Mesenteric fat pad (tissue), 1 donor: ENCODE measurements at regions not wholly inside any gene's neighbourhood (a gene's known extent, or its start where the extent isn't known, plus 50 kb on each side); places are given as distances from the start of the nearest gene placed in this dataset.
"Not testable (repeated sequence)": the region's sequence is repeated elsewhere in the genome, so short reads cannot be mapped to it uniquely, and the experiment has no call there.

Experiments
- DNase-seq: peaks from one replicate; pipeline ENCODE4 v3.0.0-alpha.2; 2020; ENCODE audit warnings: low spot score
- donor health status: DM: yes; HTN: yes; CAD: no.

DNA sequence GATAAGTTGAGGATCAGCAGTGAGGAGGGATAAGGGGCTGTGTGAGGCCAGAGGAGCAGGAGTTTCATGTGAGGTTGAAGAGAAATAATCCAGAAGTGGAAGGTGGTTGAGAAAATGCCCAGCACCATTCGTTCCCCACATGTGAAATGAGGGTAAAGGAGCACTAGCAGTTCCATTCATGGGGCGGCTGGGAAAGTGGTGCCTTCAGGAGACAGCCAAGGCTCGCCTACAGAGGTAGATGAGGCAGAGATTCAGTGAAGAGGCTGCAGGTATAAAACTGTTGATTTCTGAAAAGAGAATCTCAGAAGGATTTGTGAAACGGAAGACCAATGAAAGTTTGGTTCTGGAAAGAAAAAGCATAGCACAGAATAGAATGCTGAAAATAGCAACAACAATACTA, 272.6 kb downstream of the MSX2 start:
- no peak for DNase-seq

DNA sequence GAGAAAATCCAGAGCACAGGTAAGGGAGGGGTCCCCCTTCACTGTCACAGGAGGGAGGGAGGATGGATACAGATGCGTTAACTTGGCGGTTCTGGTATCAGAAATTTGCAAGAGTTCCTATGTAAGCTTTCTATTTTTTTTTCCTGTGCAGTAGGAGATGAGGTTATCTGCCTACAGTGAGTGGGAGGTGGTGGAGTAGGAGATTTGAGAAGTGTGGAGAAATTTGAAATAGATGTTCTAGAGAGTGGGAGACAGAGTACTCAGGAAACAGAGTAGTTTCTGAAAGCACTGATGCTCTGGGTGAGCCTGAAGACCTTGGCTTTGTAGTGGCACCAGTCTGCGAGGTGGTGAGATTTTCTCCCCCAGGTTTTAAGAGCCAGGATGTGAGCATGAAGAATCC, 271.4 kb downstream of the MSX2 start:
- no peak for DNase-seq

DNA sequence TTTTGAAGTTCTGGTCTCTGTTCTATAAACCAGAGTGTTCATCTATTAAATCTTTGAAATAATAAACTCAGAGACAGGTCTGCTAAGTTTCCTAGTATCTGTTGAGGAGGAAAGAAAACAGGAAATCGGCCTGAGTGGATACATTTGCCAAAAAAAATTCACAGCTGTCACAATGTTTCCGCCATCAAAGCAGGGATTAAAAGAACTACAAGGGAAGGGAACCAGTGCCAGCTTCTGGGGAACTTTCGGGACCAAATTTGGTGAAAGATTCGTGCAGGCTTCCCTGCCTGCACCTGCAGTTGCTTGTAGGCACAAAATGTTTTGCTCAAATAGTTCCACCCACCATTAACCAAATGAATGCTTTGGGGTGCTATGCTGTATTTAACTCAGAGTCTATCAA, 267.5 kb downstream of the MSX2 start:
- no peak for DNase-seq

DNA sequence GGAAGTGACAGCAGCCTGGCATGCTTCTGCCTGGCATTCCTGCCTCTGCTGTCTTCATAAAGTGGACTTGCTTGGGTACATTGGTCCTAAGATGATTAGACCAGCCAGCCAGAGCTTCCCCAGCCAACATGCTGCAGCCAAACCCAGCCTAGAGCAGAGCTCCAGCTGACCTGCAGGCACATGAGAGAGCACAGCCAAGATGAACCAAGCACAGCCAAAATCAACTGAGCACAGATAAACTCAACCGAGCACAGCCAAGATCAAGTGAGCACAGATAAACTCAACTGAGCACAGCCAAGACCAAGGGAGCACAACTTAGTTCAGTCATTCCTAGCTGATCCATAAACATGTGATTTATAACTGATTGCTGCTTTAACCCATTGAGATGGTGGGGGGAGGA, 266.5 kb downstream of the MSX2 start:
- no peak for DNase-seq

DNA sequence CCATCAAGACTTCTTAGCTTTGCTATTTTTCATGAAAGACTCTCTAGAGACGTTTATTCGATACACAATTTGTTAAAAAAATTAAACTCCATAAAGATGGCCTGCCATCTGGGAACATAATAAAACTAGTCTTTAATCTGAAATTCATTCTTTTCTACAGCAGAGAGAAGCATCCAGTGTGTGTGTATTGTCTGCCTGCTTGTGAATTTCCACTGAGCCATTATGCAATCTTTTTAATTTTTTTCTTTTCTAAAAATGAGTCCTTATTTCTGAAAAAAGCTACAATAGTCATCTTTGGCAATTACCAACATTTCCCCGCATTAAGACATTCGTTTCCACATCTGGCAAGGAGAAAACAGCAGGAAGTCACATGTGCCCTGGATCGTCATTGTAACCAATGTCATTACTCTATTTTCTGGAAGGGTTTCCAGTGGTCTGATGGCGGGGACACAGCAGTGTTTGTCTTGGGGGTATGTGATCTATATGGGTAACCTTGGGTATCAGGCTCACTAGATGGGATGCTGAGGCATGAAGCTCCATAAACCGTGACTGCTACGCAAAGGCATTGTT, 263.1 kb downstream of the MSX2 start:
- no peak for DNase-seq

DNA sequence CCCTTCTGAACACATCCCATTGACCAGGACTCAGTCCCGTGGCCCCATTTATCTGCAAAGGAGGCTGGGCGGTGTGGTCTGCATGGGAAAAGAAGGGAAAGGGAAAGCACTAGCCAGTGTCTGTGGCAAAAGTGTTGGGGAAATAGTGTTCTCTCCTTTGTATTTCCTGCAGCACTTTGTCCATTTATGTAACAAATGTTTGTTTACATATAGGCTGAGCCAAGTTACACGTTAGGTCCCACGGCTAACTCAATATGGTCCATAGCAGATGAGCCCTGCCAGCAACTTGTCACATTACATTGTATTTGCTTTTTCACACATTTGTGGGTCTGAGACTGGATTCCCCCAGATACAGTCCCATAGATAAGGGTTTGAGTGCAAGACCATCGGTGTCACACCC, 260.5 kb downstream of the MSX2 start:
- no peak for DNase-seq

DNA sequence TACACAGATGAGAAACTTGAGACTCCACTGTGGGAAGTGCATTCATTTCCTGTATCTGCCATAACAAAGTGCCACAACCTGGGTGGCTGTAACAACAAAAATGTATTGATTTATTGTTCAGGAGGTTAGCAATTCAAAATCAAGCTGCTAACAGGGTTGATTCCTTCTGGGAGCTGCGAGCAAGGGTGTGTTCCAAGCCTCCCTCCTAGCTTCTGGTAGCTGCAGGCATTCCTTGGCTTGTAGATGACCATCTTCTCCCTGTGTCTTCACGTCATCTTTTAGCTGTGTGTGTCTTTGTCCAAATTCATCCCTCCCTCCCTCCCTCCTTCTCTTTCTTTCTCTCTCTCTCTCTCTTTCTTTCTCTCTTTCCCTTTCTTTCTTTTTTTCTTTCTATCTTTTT, 258.1 kb downstream of the MSX2 start:
- no peak for DNase-seq

DNA sequence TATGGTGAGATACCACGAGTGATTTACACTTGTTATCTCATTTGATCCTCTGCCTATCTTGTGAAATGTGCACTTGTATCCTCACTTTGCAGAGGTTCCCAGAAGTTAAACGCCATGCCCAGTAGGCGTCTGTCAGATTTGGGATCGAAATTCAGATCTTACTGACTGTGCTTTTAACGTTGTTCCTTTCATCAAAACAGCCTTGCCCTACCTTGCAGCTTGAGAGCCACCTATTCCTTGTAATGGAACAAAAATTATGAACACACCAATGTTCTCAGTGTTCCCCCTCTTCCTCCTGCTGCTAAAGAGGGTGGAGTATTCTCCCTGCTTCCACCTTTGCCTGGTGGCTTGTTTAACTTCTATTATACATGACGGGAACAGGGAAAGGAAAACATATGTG, 257.0 kb downstream of the MSX2 start:
- no peak for DNase-seq

DNA sequence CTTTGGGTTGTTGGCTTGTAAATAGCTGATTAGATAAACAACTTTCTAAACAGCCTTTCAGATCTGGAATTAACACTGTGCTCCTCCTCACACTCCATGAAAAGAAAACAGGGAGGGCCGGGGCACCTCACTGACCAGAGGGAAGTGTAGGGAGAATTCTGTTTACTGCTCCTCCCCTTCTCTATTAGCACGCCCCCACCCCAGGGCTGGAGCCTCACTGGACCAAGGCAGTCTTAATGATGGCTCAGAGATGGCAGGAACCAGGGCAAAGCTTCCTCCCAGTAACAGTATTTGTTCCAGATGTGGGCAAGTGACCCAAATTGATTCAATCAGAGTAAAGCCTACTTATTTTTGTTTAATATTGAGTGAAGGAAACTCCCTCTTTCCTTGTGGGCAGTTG, 256.6 kb downstream of the MSX2 start:
- no peak for DNase-seq

DNA sequence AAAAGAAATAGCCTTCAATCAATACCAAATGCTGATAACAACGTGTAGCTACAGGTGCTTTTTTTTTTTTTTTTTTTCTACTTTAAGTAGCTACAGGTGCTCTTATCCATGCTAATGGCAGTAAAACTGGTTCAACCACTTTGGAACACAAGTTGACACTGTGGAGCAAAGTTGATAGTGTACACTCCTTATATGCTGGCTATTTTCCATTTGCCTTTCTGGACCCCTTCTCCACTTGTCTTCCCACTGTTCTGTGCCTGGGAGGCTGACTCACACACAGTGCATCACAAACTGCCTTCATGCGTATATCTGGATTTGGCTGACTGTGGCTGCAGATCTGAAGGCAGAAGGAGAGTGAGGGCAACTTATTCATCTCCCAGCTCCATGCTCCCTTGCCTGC, 247.9 kb downstream of the MSX2 start:
- no peak for DNase-seq

DNA sequence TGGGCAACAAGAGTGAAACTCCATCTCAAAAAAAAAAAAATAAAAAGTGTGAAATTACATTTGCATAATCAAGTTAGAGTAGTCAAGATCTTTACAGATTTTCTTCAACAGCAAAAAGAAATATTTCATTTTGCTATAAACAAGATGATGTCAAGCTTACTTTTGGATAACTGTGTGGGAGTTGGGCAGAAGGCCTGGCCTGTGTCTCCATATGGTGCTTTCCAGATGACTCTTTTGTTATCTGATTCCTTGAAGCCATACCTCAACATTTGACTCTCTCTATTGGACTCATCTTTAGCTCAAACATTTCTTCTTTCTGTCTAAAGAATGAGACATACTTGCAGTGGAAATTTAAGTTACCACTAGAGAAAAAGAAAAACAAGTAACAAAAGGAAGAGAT, 246.8 kb downstream of the MSX2 start:
- no peak for DNase-seq

DNA sequence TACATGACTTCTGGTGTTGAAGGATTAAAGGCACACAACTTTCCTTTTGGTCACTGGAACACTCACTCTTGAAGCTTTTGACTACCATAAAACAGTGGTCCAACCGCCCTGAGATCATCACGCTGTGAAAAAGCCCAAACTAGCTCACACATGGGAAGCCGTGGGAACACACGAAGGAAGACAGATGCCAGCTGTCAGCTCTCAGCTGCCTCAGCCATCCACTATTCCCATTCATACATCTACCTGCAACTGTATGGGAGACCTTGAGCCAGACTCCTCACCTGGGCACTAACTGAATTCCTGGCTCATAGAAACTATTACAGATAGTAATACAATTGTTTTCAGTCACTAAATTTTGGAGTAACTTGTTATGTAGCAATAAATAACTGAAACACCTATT, 246.1 kb downstream of the MSX2 start:
- DNase-seq = no peak

DNA sequence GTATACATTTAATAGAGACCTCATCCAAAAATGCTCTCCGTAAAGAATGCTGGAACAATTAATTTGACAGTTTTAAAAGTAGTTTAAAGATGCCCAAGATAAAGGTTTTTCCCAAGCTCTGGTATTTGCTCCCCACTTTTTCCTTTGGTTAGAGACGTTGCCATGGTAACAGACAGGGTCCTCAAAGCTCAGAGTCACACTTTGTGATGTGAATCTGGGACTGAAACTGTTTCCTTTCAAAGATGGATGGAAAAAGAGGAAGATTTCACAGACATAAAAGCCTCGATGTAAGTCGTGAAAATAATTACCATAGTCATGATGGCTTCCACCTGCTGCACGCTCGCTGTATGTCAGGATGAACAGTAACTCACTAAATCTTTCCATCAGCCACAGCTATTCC, 229.5 kb downstream of the MSX2 start:
- DNase-seq = no peak

DNA sequence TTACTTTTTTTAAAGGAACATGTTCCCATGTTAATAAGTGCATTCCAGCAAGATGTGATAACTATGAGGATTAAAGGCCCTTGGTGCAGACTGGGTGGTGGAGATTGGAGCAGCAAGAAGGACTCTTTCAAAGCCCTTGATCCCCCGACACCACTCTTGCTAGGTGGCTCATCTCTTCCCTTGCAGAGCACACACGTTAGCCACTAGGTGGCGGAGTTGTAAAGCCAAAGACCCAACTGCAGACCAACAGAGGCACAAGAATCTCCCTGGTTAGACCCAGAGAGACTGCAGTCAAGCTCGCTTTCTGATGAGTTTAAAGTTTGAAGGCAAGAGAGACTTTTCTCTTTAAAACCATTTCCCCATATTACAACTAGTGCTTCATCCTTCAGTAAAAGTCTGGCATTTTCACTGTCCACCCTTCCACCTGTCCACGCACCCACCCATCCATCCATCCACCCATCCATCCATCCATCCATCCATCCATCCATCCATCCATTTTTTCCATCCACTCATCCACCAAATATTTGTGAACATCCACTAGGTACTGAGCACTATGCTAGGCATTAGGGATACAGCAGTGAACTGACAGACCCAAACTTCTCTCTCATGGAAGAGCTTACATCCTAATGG, 226.9 kb downstream of the MSX2 start:
- no peak for DNase-seq

DNA sequence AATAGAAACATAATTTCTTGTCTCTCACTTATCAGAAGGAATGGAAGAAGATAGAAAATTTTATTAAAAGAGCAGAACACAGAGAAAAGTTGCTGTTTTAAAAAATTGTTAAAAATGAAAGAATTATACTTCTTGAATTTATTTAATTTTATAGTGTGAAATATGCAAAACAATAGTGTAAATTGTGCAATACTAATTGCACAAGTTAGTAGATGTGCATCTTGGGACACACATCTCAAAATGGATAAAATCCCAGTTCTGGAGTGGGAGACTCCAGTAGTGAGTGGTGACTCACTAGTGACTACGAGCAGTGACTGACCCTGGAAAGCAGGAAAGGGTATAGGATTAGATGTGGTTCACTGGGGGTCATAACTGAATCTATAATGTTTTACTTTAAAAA, 223.2 kb downstream of the MSX2 start:
- no peak for DNase-seq

DNA sequence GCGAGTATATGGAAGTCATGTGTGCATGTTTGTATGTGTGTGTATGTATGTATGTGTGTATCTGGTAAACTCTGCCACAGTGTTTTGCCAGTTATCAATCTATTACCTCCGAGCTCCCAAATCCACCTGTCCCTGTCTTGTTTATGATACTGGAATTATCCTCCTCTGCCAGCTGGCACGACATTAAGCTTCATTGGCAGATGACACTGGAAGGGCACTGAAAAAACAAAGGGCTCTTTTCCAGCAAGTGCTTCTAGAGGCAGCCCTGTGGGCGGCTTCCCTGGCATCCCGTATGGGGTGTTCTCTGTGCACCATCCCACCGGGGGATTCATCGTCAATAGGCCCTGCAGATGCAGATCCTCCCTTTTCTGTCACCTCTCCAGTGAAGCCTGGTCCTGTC, 221.5 kb downstream of the MSX2 start:
- DNase-seq = no peak

DNA sequence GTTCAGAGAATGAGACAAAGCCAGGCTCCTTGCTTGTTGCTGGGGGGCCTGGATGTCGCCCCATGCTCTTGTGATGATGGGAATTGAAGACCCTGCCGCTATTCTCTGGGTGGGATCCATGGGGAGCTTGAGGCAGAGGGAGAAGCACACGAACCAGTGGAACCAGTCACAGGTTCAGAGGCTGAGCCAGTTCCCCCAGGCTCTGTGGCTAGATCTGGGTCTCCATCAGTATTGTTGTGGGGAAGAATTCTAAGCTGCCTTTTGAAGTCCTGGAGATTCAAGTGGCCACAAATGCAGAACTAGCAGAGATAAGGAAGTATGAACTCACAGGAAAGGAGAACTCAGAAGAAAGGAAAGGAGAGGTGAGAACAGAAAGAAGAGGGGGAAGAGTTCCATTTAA, 219.4 kb downstream of the MSX2 start:
- DNase-seq = no peak

DNA sequence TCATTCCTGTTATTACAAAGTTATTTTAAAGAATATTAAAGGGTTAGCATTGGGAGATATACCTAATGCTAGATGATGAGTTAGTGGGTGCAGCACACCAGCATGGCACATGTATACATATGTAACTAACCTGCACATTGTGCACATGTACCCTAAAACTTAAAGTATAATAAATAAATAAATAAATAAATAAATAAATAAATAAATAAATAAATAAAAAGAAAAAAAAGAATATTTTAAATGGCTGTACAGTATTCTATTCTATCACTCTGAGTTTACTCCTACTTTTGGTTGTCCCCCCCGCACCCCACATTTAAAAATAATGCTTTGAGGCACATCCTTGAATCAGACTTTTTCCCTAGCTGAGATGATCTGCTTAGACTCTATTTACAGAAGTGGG, 218.6 kb downstream of the MSX2 start:
- not testable (repeated sequence) for DNase-seq

DNA sequence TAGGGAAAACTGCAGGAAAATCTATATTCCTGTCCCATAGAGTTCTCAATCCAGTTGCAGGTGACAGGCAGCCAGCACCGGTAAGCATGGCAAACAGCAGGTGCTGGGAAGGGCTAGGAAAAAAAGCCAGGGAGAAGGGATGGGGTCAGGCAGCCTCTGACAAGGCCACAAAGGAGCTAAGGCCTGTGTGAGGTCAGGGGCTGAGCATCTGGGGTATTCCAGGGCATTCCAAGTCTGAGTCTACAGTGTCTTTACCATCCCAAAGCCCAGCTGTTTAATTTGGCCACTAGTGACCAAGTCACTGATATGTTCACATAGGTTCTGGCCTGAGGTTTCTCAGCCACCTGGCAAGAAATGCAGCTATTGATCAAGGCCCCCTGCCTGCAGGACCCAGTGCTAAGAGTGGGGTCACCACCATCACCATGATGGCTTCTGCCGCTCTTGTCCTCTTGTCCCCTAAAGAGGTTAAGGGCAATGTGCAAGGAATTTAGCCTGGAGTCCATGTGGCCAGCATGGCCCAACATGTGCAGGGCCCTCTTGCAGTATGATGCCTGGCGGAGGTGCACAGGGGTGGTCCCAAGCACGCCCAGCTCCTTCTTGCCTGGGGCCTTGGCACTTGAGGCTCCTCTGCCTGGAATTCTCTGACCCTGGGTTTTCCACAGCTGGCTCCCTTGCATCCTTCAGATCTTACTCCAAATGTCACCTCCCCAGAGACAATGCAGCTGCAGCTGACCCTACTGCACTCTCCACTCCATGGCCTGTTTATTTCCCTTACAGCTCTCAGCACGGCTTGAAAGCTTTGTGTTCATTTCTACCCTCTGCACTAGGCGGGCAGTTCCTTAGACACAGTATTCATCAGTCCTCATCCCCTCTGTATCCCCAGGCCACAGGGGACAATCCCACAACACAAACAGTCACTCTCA, 213.1 kb downstream of the MSX2 start:
- no peak for DNase-seq

DNA sequence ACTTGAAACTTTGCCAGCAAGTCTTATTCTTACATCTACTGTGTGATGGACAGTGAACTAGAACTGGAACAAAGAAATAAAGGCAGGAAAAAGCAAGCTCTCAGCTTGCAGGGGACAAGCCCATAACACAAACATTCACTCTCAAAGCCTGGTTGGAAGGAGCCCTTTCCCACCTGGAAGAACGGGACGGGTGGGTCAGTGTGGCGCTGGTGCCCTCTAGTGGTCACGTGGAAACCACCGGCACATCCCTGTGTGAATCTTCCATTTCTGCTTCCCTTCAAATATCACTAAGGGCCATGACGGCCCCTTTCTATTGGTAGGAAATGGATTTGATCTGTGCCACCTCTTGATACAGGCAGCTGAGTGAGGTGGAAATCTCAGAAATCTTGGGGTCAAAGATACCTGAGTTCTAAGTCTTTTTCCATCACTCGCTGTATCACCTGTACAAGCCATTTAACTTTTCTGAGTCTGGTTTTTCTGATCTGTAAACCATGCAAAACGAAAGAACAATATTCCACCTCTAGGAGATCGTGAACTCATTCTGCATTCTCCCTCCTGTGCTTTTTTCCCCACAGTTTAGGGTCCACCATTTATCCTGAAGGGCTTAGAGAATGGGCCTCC, 211.6 kb downstream of the MSX2 start:
- DNase-seq = no peak

DNA sequence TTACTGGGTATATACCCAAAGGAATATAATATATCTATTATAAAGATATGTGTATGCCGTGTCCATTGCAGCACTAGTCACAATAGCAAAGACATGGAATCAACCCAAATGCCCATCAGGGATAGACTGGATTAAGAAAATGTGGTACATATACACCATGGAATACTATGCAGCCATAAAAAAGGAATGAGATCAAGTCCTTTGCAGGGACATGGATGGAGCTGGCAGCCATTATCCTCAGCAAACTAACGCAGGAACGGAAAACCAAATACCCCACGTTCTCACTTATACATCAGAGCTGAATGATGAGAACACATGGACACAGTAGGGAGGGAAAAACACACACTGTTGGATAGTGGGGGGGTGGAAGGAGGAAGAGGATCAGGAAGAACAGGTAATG, 206.7 kb downstream of the MSX2 start:
- not testable (repeated sequence) for DNase-seq

DNA sequence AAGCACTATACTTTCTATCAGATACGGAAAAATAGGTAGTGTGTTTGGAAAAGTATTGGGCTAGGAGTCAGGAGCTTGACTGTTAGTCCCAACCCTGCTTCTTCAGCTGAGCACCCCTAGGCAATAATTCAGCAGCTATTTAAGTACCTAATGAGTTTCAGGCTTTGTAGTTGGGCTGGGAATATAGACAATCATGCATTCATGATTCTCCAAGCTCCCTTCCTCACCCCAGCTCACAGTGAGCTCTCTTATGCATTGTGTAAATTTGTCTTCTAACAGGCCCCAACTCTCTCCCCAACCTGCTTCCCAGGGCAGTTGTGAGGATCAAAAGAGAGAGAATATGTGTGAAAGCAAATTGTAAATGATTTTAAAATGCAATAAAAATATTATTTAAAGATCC, 201.2 kb downstream of the MSX2 start:
- DNase-seq = no peak
